Esophagus muscularis mucosa (tissue), 4 donors: ENCODE measurements at regions not wholly inside any gene's neighbourhood (a gene's known extent, or its start where the extent isn't known, plus 50 kb on each side); places are given as distances from the start of the nearest gene placed in this dataset.

Experiments used
- DNase-seq: peaks from one replicate; pipeline ENCODE4 v3.0.0-alpha.2; 2017; ENCODE audit errors: extremely low spot score
- H3K27ac ChIP-seq, 4 donors: fragments of 200-600 bp; sonication (generic); replicated peaks in 1 of 4; 1 replicate in 3 of 4; 2 replicates in 1 of 4; pipeline ENCODE4 v1.5.1; 2016 to 2019; ENCODE audit warnings: mild to moderate bottlenecking in 1 of 4
- H3K27me3 ChIP-seq, 4 donors: fragments of 200-600 bp; sonication (generic); one replicate each; pipeline versions ENCODE4 v1.5.1 to v1.6.0; 2016 to 2019
- H3K36me3 ChIP-seq, 4 donors: fragments of 200-600 bp; sonication (generic); one replicate each; pipeline ENCODE4 v1.5.1; 2016 to 2019
- H3K4me1 ChIP-seq, 4 donors: fragments of 200-600 bp; sonication (generic); one replicate each; pipeline ENCODE4 v1.5.1; 2016 to 2019
- H3K4me3 ChIP-seq, 4 donors: fragments of 200-600 bp; sonication (generic); 1 replicate in 2 of 4; 2 replicates in 2 of 4; pipeline ENCODE4 v1.5.1; 2016 to 2019; ENCODE audit warnings: mild to moderate bottlenecking in 4 of 4, moderate library complexity in 1 of 4
- H3K9me3 ChIP-seq, 4 donors: fragments of 200-600 bp; sonication (generic); 1 replicate in 3 of 4; 2 replicates in 1 of 4; pipeline ENCODE4 v1.5.1; 2016 to 2019
- CTCF ChIP-seq, 3 experiments: fragments of 200-600 bp in 2 of 3; fragments of 450-650 bp in 1 of 3; sonication (generic) in 2 of 3; IDR thresholded peaks; one replicate each; pipeline ENCODE4 v1.5.1; 2017 to 2019; ENCODE audit warnings: antibody characterized with exemption in 3 of 3, mild to moderate bottlenecking in 2 of 3, moderate library complexity in 1 of 3
- EP300 ChIP-seq: sonication (generic); formaldehyde crosslinking; IDR thresholded peaks from one replicate; pipeline ENCODE4 v1.6.1; 2017; ENCODE audit warnings: antibody characterized with exemption
- POLR2A ChIP-seq: fragments of 450-650 bp; IDR thresholded peaks from one replicate; pipeline ENCODE4 v1.6.1; 2017; ENCODE audit warnings: antibody characterized with exemption, moderate library complexity, mild to moderate bottlenecking, low read depth
- POLR2AphosphoS5 ChIP-seq, 2 donors: sonication (generic); formaldehyde crosslinking; IDR thresholded peaks; one replicate each; pipeline ENCODE4 v1.6.1; 2017; ENCODE audit warnings: antibody characterized with exemption in 2 of 2
- WGBS: methylation state at CpG from one replicate; pipeline ENCODE4 v1.1.5; 2018; 5-methylcytosine and 5-hydroxymethylcytosine counted together
- intact Hi-C: fragments of 100-400 bp; cut with DNase I; formaldehyde crosslinking; loops from one replicate; pipeline ENCODE4 v1.15.1; 2023

- 90% methylated on average over 9 of the region's 9 CpGs for WGBS
- Histone ChIP-seq H3K27ac (no peak overlapping the region), H3K27me3 (no peaks in the 10 kb centered on the region), H3K36me3 (no peaks in the 10 kb centered on the region), H3K9me3 (no peaks in the 10 kb centered on the region), H3K4me1 (peaks cover 0 to 7% (median 0%) of the 10 kb centered on the region in 4 donors), H3K4me3 (no peak overlapping the region)
- intact Hi-C loops: no loop called here
- no peak for DNase-seq
- TF ChIP-seq EP300 (no peak), POLR2AphosphoS5 (IDR thresholded peaks at IDR 0.05) (no peak), POLR2A (no peak), CTCF (IDR thresholded peaks at IDR 0.05) (no peak)
Observed at GRCh38 chr15:94709319-94709718, 478.0 kb downstream of the MCTP2 start.

DNA sequence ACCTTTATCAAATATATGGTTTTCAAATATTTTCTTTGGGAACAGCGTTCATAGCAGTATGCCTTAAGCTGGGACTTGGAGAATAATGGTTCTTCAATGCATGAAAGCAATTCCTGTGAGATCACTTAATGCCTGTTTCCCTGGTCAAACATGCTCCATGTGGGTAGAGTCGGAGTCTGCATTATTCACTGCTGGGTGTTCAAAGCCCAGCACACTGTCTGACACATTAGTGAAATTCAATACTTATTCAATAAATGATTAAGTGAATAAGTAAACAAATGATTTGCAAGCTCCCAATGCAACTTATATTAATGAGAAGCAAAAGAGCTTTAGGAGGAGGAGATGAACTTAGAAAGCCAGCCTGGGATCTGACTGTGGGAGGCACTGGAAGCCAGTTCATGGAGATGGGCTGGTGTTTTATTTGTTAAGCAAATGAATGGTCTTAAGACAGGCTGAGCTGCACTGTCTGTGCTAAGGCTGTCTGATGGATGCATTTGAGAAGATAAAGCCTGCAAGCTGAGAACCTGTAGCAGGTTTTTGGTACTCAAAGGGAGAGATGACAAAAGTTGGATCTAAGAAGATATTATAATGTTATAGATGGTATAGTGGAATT lies 490.8 kb downstream of the MCTP2 start:
- Histone ChIP-seq H3K36me3 (no peaks in the 10 kb centered on the region), H3K4me3 (no peak overlapping the region), H3K27ac (no peak overlapping the region), H3K27me3 (peaks cover 0 to 4% (median 0%) of the 10 kb centered on the region in 4 donors), H3K4me1 (no peaks in the 10 kb centered on the region), H3K9me3 (no peaks in the 10 kb centered on the region)
- no peak for DNase-seq
- TF ChIP-seq POLR2A (no peak), POLR2AphosphoS5 (IDR thresholded peaks at IDR 0.05) (no peak), EP300 (no peak), CTCF (IDR thresholded peaks at IDR 0.05) (no peak)
- intact Hi-C loops: no loop called here
- WGBS: 98% methylated on average over 2 of the region's 2 CpGs

DNA sequence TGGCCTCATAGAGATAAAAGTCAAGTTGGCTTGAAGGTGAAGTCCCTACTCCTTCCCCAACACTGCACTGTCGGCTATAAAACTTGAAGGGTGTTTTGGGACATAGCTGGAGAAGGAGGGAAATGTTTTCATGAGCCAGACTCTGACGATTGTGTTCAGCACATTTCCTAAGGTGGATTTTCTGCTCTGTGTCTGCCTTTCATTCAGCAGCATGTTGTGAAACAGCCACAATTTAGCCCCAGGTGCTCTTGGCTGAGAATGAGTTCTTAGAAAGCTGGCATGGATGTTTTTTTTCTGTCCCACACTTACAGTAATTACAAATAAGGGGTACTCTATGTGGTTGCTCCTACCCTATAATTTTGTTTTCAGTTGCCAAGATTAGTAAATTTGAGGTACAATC lies 492.4 kb downstream of the MCTP2 start:
- H3K36me3 ChIP-seq: no peaks in the 10 kb centered on the region
- no peak for DNase-seq
- no peaks in the 10 kb centered on the region for H3K9me3 ChIP-seq
- 56% methylated on average over 2 of the region's 2 CpGs for WGBS
- peaks cover 0 to 4% (median 0%) of the 10 kb centered on the region in 4 donors for H3K27me3 ChIP-seq
- TF ChIP-seq EP300 (no peak), POLR2A (no peak), CTCF (IDR thresholded peaks at IDR 0.05) (no peak), POLR2AphosphoS5 (IDR thresholded peaks at IDR 0.05) (no peak)
- no peak overlapping the region for H3K27ac ChIP-seq
- no peak overlapping the region for H3K4me3 ChIP-seq
- H3K4me1 ChIP-seq: no peaks in the 10 kb centered on the region
- intact Hi-C loops: no loop called here

DNA sequence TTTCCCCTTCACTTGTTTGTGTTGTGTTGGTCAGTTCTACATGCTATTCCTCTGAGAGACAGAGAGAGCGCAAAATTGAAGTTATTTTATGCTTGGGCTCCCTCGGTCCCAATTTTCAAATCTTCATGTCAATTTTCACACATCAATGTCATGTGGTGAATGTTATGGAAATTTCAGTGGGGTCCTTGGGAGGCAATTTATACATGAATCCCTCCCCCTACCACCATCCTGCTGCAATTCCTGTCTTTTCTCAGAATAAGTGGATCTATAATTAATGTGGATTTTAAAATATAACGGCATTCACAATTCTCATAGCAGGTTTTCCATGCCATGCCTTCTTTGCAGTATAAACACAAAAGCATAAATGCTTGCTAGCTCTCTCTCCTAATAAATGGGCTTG lies 499.9 kb downstream of the MCTP2 start:
- Histone ChIP-seq H3K27me3 (no peaks in the 10 kb centered on the region), H3K4me3 (no peak overlapping the region), H3K27ac (no peak overlapping the region), H3K4me1 (no peaks in the 10 kb centered on the region), H3K36me3 (no peaks in the 10 kb centered on the region), H3K9me3 (no peaks in the 10 kb centered on the region)
- intact Hi-C loops: no loop called here
- no peak for DNase-seq
- TF ChIP-seq CTCF (IDR thresholded peaks at IDR 0.05) (no peak), POLR2A (no peak), EP300 (no peak), POLR2AphosphoS5 (IDR thresholded peaks at IDR 0.05) (no peak)
- 52% methylated on average over 3 of the region's 3 CpGs for WGBS

DNA sequence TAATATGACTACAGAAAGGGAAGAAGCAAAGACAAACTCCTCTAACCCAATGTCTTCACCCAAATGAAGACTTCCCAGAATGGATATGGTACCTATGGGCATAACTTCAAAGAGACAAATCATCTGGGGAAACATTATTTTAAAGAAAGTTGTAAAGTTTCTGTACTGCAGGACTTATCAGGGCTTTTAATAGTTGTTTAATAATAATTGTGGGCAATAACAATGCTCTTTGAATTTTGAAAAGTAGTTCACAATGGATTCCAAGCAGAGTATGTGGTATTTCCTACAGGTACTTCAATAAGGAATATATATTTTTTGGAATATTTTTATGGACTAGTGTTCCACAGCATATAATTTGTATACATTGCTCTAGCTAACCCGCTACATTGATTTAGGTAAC lies 503.1 kb downstream of the MCTP2 start:
- TF ChIP-seq CTCF (IDR thresholded peaks at IDR 0.05) (no peak), POLR2AphosphoS5 (IDR thresholded peaks at IDR 0.05) (no peak), POLR2A (no peak), EP300 (no peak)
- no peaks in the 10 kb centered on the region for H3K4me1 ChIP-seq
- 81% methylated on average over 1 of the region's 1 CpG for WGBS
- H3K36me3 ChIP-seq: no peaks in the 10 kb centered on the region
- no peak for DNase-seq
- H3K9me3 ChIP-seq: no peaks in the 10 kb centered on the region
- intact Hi-C loops: no loop called here
- H3K4me3 ChIP-seq: no peak overlapping the region
- no peak overlapping the region for H3K27ac ChIP-seq
- no peaks in the 10 kb centered on the region for H3K27me3 ChIP-seq
